SK-N-SH (cell line): ENCODE measurements at regions not wholly inside any gene's neighbourhood (a gene's known extent, or its start where the extent isn't known, plus 50 kb on each side); places are given as distances from the start of the nearest gene placed in this dataset.

Experiments
- CTCF ChIA-PET: fragments of 300-600, 350-600 bp; formaldehyde crosslinking; extraction: SDS; loops from one replicate; lab custom pipeline; 2021; lab: Yijun Ruan, JAX
- POLR2A ChIA-PET: fragments of 350-600 bp; sonication (Branson Sonifier 250); formaldehyde crosslinking; extraction: SDS; loops from one replicate; lab custom pipeline; 2020; ENCODE audit warnings: antibody characterized with exemption, inconsistent platforms; lab: Yijun Ruan, JAX
- DNase-seq: peaks from one replicate; pipeline ENCODE4 v3.0.0; 2012
- H2AFZ ChIP-seq: fragments of 200-600 bp; sonication (generic); 2 replicates; pipeline ENCODE4 v1.8.1; 2016; ENCODE audit warnings: antibody characterized with exemption, mild to moderate bottlenecking, low read depth
- H3F3A ChIP-seq: fragments of 200-600 bp; sonication (generic); replicated peaks from 2 replicates; pipeline ENCODE3; 2016; ENCODE audit warnings: antibody characterized with exemption, mild to moderate bottlenecking; ENCODE audit not compliant: insufficient read depth
- H3K27ac ChIP-seq, 2 experiments: fragments of 200-500 bp in 1 of 2; fragments of 200-600 bp in 1 of 2; sonication (Bioruptor generic) in 1 of 2; sonication (generic), shearing (Covaris generic) in 1 of 2; 2 replicates each; pipeline versions ENCODE4 v1.5.1 to v1.6.1; 2014 to 2016; ENCODE audit warnings: low read depth in 2 of 2, inconsistent platforms in 1 of 2, low read length in 1 of 2, mild to moderate bottlenecking in 1 of 2, mixed read lengths in 1 of 2
- H3K27me3 ChIP-seq: fragments of 200-600 bp; sonication (generic), shearing (Covaris generic); 2 replicates; pipeline ENCODE4 v1.6.1; 2016; ENCODE audit warnings: mixed run types; ENCODE audit not compliant: insufficient read depth
- H3K36me3 ChIP-seq, 2 experiments: fragments of 200-500 bp in 1 of 2; fragments of 200-600 bp in 1 of 2; sonication (Bioruptor generic) in 1 of 2; sonication (generic) in 1 of 2; replicated peaks in 1 of 2; 2 replicates each; pipeline versions ENCODE3 to v1.5.1; 2014 to 2016; ENCODE audit warnings: low read length in 1 of 2, mild to moderate bottlenecking in 1 of 2; ENCODE audit not compliant: insufficient read depth in 2 of 2, control insufficient read depth in 1 of 2
- H3K4me1 ChIP-seq, 2 experiments: fragments of 200-500 bp in 1 of 2; fragments of 200-600 bp in 1 of 2; sonication (Bioruptor generic) in 1 of 2; sonication (generic), shearing (Covaris generic) in 1 of 2; 2 replicates each; pipeline versions ENCODE4 v1.5.1 to v1.6.1; 2014 to 2016; ENCODE audit warnings: low read depth in 1 of 2, low read length in 1 of 2, mixed run types in 1 of 2; ENCODE audit not compliant: insufficient read depth in 2 of 2, control insufficient read depth in 1 of 2
- H3K4me2 ChIP-seq: fragments of 200-600 bp; sonication (generic), shearing (Covaris generic); 2 replicates; pipeline ENCODE4 v1.6.1; 2017; ENCODE audit warnings: mixed run types
- H3K4me3 ChIP-seq, 2 experiments: fragments of 200-500 bp in 1 of 2; fragments of 200-600 bp in 1 of 2; sonication (Bioruptor generic) in 1 of 2; sonication (generic), shearing (Covaris generic) in 1 of 2; 2 replicates each; pipeline versions ENCODE4 v1.5.1 to v1.8.1; 2014 to 2016; ENCODE audit warnings: low read depth in 2 of 2, inconsistent platforms in 1 of 2, low read length in 1 of 2, mild to moderate bottlenecking in 1 of 2, mixed read lengths in 1 of 2, moderate library complexity in 1 of 2
- H3K79me2 ChIP-seq: fragments of 200-600 bp; sonication (generic); 2 replicates; pipeline ENCODE4 v1.8.1; 2017; ENCODE audit warnings: mild to moderate bottlenecking; ENCODE audit not compliant: insufficient read depth
- H3K9ac ChIP-seq: fragments of 200-600 bp; sonication (generic); 2 replicates; pipeline ENCODE4 v1.6.1; 2017; ENCODE audit warnings: mixed run types
- H3K9me2 ChIP-seq: fragments of 200-600 bp; sonication (generic); 2 replicates; pipeline ENCODE4 v1.6.1; 2017; ENCODE audit warnings: mixed run types
- H3K9me3 ChIP-seq: fragments of 200-600 bp; sonication (generic); 2 replicates; pipeline ENCODE4 v1.6.1; 2017; ENCODE audit warnings: mixed run types, mild to moderate bottlenecking, moderate library complexity
- H4K20me1 ChIP-seq: fragments of 200-600 bp; sonication (generic); 2 replicates; pipeline ENCODE4 v1.6.1; 2017; ENCODE audit warnings: mild to moderate bottlenecking, mixed run types; ENCODE audit not compliant: insufficient read depth
- CHD2 ChIP-seq: fragments of 150-350 bp; IDR thresholded peaks from 2 replicates; pipeline ENCODE4 v1.6.1; 2018; ENCODE audit warnings: low read length; ENCODE audit not compliant: partially characterized antibody
- EZH2phosphoT487 ChIP-seq: fragments of 200-600 bp; sonication (generic); IDR thresholded peaks from 2 replicates; pipeline ENCODE4 v1.6.1; 2017; ENCODE audit warnings: low read depth, mixed run types, mild to moderate bottlenecking, antibody characterized with exemption, moderate library complexity, borderline replicate concordance
- FOXM1 ChIP-seq: IDR thresholded peaks from 2 replicates; pipeline ENCODE4 v1.4.0; 2012; ENCODE audit warnings: low read depth, mild to moderate bottlenecking
- GABPA ChIP-seq: IDR thresholded peaks from 2 replicates; pipeline ENCODE4 v1.4.0; 2012; ENCODE audit warnings: low read depth, mild to moderate bottlenecking
- GATA2 ChIP-seq: sonication (generic); formaldehyde crosslinking; IDR thresholded peaks from 2 replicates; pipeline ENCODE4 v1.5.0; 2020; ENCODE audit warnings: mild to moderate bottlenecking, missing genetic modification reagents
- IRF3 ChIP-seq: fragments of 150-350 bp; IDR thresholded peaks from 2 replicates; pipeline ENCODE4 v1.6.1; 2016; ENCODE audit warnings: mild to moderate bottlenecking, low read depth, low read length
- JUND ChIP-seq: IDR thresholded peaks from 2 replicates; pipeline ENCODE4 v1.4.0; 2012
- MAX ChIP-seq: IDR thresholded peaks from 2 replicates; pipeline ENCODE4 v1.4.0; 2012; ENCODE audit warnings: low read depth
- MEF2A ChIP-seq: IDR thresholded peaks from 2 replicates; pipeline ENCODE4 v1.4.0; 2012; ENCODE audit warnings: low read depth, borderline replicate concordance
- NFIC ChIP-seq: IDR thresholded peaks from 2 replicates; pipeline ENCODE4 v1.4.0; 2012; ENCODE audit warnings: borderline replicate concordance
- POLR2AphosphoS5 ChIP-seq: IDR thresholded peaks from 2 replicates; pipeline ENCODE4 v1.6.1; 2012; ENCODE audit warnings: low read depth, low read length
- REST ChIP-seq: IDR thresholded peaks from 2 replicates; pipeline ENCODE4 v1.6.1; 2012; ENCODE audit warnings: mild to moderate bottlenecking, low read depth, low read length, moderate library complexity
- RXRA ChIP-seq: IDR thresholded peaks from 2 replicates; pipeline ENCODE4 v1.4.0; 2012; ENCODE audit warnings: low read depth, mild to moderate bottlenecking, borderline replicate concordance
- SMC3 ChIP-seq: IDR thresholded peaks from 2 replicates; pipeline ENCODE4 v1.6.1; 2012; ENCODE audit warnings: low read depth, low read length, improper control_type of control experiment
- TAF1 ChIP-seq: IDR thresholded peaks from 2 replicates; pipeline ENCODE4 v1.6.1; 2012; ENCODE audit warnings: low read depth, mild to moderate bottlenecking, low read length, moderate library complexity, borderline replicate concordance
- TCF12 ChIP-seq: IDR thresholded peaks from 2 replicates; pipeline ENCODE4 v1.4.0; 2012
- TEAD4 ChIP-seq: IDR thresholded peaks from 2 replicates; pipeline ENCODE4 v1.4.0; 2012; ENCODE audit warnings: mild to moderate bottlenecking, borderline replicate concordance; ENCODE audit not compliant: insufficient read depth
- USF2 ChIP-seq: fragments of 150-350 bp; IDR thresholded peaks from 2 replicates; pipeline ENCODE4 v1.6.1; 2017; ENCODE audit warnings: antibody characterized with exemption, low read length, low read depth, borderline replicate concordance
- WGBS: methylation state at CpG from one replicate; pipeline ENCODE4 v1.1.6; 2017; ENCODE audit warnings: low lambda C conversion rate; 5-methylcytosine and 5-hydroxymethylcytosine counted together
- TF ChIP-seq, protein P1 (sequence below): IDR thresholded peaks from 2 replicates; pipeline ENCODE4 v1.4.0; 2012; ENCODE audit warnings: low read depth, borderline replicate concordance
- TF ChIP-seq, protein P2 (sequence below): IDR thresholded peaks from 2 replicates; pipeline ENCODE4 v1.4.0; 2012; ENCODE audit warnings: low read depth, borderline replicate concordance

GRCh38 chr13:95480131-95480545 is 72.4 kb upstream of the CLDN10 start:
- Histone ChIP-seq H3K4me2 (no peak overlapping the region), H3K4me1 (peaks cover 0 to 11% of the 10 kb centered on the region in 2 experiments; a peak in 1 of 4 replicates), H3K9me2 (no peaks in the 10 kb centered on the region), H3K36me3 (no peaks in the 10 kb centered on the region), H3K79me2 (no peaks in the 10 kb centered on the region), H3K9me3 (no peaks in the 10 kb centered on the region), H3K4me3 (no peak overlapping the region), H3F3A (no peaks in the 10 kb centered on the region), H4K20me1 (no peaks in the 10 kb centered on the region), H2AFZ (no peak overlapping the region), H3K27ac (no peak overlapping the region), H3K9ac (no peak overlapping the region), H3K27me3 (no peaks in the 10 kb centered on the region)
- 68% methylated on average over 6 of the region's 7 CpGs for WGBS
- ChIA-PET POLR2A (no interaction called here), CTCF (interaction anchor here (0.7 to 8.8 kb wide), 10 partner anchors 11 to 1044 kb away, joined by 3 to 56 read pairs (median 3); no protein-coding TSS in a partner anchor)
- no peak for DNase-seq
- no peak for TF ChIP-seq SMC3
- TF ChIP-seq RXRA: no peak
- TF ChIP-seq EZH2phosphoT487: no peak
- no peak for TF ChIP-seq GABPA
- TF ChIP-seq MAX: no peak
- no peak for TF ChIP-seq TAF1
- no peak for TF ChIP-seq GATA2 (CRISPR knock-in tag)
- TF ChIP-seq TEAD4: no peak
- no peak for TF ChIP-seq IRF3
- TF ChIP-seq JUND: no peak
- no peak for TF ChIP-seq REST
- no peak for TF ChIP-seq NFIC
- TF ChIP-seq FOXM1: no peak
- no peak for TF ChIP-seq MEF2A
- no peak for TF ChIP-seq CHD2
- TF ChIP-seq, protein P1, sequence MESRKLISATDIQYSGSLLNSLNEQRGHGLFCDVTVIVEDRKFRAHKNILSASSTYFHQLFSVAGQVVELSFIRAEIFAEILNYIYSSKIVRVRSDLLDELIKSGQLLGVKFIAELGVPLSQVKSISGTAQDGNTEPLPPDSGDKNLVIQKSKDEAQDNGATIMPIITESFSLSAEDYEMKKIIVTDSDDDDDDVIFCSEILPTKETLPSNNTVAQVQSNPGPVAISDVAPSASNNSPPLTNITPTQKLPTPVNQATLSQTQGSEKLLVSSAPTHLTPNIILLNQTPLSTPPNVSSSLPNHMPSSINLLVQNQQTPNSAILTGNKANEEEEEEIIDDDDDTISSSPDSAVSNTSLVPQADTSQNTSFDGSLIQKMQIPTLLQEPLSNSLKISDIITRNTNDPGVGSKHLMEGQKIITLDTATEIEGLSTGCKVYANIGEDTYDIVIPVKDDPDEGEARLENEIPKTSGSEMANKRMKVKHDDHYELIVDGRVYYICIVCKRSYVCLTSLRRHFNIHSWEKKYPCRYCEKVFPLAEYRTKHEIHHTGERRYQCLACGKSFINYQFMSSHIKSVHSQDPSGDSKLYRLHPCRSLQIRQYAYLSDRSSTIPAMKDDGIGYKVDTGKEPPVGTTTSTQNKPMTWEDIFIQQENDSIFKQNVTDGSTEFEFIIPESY: no peak
- no peak for TF ChIP-seq POLR2AphosphoS5
- no peak for TF ChIP-seq USF2
- TF ChIP-seq, protein P2, sequence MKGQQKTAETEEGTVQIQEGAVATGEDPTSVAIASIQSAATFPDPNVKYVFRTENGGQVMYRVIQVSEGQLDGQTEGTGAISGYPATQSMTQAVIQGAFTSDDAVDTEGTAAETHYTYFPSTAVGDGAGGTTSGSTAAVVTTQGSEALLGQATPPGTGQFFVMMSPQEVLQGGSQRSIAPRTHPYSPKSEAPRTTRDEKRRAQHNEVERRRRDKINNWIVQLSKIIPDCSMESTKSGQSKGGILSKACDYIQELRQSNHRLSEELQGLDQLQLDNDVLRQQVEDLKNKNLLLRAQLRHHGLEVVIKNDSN: no peak
- no peak for TF ChIP-seq TCF12
